GM21360 (cell line): ENCODE measurements at regions not wholly inside any gene's neighbourhood (a gene's known extent, or its start where the extent isn't known, plus 50 kb on each side); places are given as distances from the start of the nearest gene placed in this dataset.
"Not testable (repeated sequence)": the region's sequence is repeated elsewhere in the genome, so short reads cannot be mapped to it uniquely, and the experiment has no call there.

ENCODE experiments used
- ATAC-seq: cut with Tn5 transposase; IDR thresholded peaks from one replicate; pipeline ENCODE4 v1.9.1; 2021; ENCODE audit warnings: mild to moderate bottlenecking, moderate library complexity; ENCODE audit not compliant: unreplicated experiment

- ATAC-seq = no peak
Observed at GRCh38 chr5:89697581-89697980, 712.0 kb downstream of the CETN3 start.

- no peak for ATAC-seq
Observed at GRCh38 chr5:89695371-89695770, 714.2 kb downstream of the CETN3 start.

DNA sequence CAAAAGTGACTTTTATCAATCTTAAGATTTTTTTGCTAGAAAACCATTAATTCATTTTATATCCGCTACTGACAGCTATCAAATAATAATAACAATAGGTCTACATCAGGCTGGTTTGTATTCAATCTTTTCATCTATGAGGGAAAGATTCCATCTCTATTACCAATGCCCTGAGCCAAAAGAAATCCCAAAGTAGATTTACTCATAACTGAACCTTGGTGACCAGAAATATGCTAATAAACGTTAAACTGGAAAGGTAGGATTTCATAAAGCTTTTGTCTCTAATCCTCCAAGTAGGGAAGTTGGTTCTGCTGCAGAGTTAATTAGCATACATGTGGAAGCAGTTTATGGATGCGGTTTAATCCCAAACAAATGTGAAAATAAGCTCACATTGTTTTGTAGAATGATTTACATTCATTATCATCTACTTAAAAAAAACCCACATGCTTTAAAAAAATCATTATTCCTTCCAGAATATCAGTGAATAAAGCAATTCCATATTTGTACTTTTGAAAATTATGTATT is 715.5 kb downstream of the CETN3 start:
- no peak for ATAC-seq

GRCh38 chr5:89690331-89690730 is 719.2 kb downstream of the CETN3 start:
- no peak for ATAC-seq

DNA sequence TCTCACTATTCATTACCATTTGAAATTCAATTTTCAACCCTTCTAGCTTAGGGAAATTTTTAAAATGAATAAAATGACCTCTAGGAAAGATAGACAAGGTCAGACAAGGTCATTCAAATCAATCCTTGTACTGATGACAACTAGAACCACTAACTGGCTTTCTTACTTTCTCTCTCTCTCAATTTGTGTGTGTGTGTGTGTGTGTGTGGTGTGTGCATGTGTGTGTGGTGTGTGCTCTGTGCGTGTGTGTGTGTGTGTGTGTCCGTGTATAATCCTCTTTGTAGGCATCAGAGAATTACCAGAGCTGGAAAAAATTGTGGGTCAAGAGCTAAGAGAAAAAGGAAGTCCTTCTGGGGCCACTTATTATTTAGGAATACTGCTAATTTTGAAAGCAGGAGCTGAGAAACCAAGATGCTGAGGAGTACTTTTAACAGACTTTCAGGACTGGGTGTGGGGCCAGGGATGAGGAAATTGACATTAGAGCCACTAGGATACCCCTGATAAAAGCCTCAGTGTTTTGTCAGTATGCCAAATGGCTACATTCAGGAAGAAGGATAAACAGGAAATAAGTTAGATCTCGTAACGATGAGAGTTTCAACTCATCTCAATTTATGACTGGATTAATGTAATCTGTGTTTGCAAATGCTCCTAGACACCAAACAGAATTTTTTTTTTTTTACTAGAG is 723.3 kb downstream of the CETN3 start:
- ATAC-seq = no peak

GRCh38 chr5:89676634-89677033 is 732.9 kb downstream of the CETN3 start:
- no peak for ATAC-seq

DNA sequence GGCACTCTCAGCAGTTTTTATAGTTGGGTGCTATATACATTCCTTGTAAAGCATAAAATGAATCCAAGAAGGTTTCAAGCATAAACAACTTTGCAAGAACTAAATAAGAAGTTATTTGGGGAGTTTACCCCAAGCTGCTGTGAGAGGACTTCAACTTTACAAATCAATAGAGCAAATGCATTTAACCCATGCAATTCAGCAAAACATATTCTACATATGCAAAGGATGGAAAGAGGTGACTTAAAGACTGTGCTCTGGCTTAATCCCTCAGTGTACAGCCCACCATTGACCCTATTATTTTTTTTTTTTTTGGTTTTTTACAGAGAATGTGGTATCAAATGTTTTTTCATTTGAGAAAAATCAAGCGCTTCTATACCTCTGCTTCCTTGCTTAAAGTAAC is 736.5 kb downstream of the CETN3 start:
- ATAC-seq = no peak

DNA sequence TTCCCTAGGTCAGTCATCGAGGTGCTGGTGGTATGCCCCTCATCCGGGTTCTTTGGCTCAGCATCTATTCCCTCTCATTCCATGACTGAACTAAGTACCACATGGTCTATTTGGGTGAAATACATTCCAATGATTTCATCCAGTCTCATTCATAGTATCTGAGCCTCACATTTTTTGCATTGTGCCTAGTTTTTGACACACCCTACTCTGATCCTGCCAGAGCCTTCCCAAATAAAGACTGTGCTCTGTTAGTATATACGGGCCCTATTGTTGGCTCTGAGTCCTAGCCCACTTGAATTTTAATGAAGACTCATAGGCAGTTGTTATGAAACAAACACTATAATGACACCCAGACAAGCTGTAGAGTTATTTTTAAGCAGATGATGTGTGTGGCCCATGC is 740.7 kb downstream of the CETN3 start:
- ATAC-seq = no peak

- ATAC-seq = no peak
Observed at GRCh38 chr5:89662499-89662898, 747.1 kb downstream of the CETN3 start.

GRCh38 chr5:89638871-89639270 is 755.9 kb upstream of the MEF2C start:
- no peak for ATAC-seq

- not testable (repeated sequence) for ATAC-seq
Observed at GRCh38 chr5:89634176-89634575, 751.2 kb upstream of the MEF2C start.

DNA sequence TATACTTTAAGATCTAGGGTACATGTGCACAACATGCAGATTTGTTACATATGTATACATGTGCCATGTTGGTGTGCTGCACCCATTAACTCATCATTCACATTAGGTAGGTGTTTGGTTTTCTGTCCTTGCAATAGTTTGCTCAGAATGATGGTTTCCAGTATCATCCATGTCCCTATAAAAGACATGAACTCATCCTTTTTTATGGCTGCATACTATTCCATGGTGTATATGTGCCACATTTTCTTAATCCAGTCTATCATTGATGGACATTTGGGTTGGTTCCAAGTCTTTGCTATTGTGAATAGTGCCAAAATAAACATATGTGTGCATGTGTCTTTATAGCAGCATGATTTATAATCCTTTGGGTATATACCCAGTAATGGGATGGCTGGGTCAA is 747.1 kb upstream of the MEF2C start:
- ATAC-seq = not testable (repeated sequence)

- ATAC-seq = no peak
Observed at GRCh38 chr5:89628876-89629635, 746.1 kb upstream of the MEF2C start.

DNA sequence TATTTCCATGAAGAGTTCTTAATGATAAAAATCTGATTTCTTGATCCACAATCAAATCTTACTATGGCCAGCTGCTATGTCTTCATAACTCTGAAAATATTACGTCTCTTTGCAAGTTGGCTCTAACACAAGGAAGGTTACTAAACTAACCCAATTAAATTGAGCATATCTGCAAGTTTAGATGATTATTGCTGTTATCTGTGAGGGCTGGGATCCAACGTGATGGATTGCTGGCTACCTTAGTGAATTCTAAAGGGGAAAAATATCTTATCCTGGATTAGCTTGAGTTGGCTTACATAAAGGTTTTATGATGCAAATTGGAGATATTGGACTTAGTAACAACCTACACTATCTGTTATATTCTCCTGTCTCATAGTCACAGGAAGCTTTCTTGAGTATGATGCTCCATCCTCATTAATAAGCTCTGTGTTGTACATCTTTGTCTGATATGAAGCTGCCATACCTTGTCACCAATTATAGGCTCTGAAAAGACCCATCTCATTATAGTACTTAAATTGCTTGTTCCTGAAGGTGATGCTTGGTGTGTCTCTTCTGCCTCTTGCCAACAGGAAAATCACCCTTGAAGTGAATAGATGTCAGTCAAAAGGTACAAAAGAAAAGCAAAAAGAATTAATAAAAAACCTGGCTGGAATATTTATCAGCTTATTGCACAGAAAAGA is 733.0 kb upstream of the MEF2C start:
- no peak for ATAC-seq

DNA sequence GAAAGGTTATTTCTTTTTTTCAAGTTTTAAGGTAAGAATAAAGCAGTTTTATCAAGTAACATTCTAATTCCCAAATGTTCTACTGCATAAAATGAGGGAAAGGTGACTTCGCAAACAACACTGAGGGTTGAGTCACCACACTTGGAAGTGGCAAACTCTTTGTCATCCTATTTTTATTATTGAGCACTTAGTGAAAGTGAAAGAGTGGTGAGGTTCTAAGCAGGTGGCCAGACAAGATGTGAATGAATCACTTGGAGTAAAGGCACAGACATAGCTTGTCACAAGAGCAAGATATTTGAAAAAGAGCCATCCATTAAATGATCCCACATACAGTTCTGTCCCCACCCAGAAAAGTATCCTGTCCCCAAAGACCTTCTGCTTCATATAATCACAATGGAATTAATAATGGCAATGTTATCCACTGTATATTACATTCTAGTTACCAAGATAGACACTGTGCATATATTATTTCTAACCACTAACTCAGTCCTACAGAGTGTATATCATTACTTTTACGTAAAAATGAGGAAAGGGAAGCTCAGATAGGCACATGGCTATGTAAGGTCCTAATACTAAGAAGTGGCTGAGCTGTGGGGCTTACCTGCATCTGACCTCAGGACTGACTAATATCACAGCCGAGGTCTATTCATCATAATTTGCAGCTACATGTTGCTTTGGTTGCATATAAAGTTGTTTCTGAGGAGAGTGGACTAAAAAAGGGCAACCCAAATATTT is 730.4 kb upstream of the MEF2C start:
- ATAC-seq = peak; percentile 72

DNA sequence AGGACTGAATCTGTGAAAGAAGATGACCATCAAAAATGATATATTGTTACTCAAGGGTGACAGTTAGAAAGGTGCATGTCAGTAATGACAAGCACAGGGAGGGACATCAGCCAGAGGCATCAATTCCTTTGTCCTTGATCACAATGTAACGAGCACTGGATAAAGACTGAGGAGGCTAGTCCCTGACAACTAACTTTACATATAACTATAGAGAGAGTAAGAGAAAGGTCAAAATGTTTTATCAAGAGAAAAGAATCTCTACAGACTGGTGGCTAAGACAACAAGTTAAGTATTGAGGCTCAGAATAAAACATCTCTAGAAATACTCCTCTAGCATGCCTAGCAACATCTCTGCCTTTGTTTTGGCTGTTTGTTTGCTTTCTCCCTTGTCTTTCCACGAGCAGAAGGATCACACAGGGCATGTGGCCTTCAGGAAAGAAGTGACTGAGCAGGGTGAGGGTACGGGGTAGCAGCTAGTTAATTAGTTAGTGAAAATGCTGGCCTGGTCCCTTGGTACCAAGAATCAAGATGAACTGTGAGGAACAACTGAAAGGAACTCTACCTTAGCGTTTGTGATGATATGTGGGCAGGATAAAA is 724.1 kb upstream of the MEF2C start:
- no peak for ATAC-seq

DNA sequence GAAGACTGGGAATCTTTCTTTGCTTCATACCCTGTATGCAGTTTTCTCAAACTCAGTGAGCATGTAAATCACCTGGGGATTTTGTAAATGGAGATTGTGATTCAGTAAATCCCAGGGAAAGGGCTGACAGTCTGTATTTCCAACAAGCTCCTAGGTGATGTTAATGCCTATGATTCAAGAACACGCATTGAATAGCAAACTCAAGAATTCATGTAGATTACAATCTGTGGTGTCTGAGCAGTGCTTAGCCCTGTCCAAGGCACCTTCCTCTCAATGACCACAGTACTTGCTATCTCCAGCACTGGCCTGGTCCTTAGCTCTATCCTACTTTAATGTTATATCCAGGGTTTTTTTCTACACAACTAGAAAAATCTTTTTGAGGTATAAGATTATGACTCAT is 721.4 kb upstream of the MEF2C start:
- no peak for ATAC-seq

DNA sequence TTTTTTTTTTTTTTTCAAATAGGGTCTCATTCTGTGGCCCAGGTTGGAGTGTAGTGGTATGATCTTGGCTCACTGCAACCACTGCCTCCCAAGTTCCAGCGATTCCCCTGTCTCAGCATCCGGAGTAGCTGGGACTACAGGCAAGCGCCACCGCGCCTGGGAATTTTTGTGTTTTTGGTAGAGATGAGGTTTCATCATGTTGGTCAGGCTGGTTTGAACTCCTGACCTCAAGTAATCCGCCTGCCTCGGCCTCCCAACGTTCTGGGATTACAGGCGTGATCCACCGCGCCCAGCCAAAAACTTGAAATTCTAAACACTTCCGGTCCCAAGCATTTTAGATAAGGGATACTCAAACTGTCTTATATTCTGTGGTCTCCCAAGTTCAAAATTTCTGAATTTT is 718.9 kb upstream of the MEF2C start:
- ATAC-seq = no peak

DNA sequence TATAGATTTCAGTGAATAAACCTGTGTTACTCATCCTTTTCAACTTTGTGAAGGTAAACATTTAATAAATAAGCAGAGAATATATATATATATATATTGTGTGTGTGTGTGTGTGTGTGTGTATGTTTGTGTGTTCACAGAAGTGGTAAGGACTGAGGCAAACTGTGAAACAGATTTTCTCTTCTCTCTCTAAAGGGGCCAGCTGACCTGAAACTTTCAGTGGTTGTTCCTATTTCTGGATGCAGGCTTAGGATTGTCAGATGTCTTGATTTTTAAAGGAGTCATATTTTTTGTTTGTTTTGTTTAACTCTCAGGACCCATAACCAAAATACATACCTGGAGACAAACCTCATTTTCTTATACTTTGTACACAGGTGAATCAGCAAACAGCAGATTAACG is 714.9 kb upstream of the MEF2C start:
- ATAC-seq = no peak

- ATAC-seq = no peak
Observed at GRCh38 chr5:89596821-89597220, 713.8 kb upstream of the MEF2C start.

- ATAC-seq = no peak
Observed at GRCh38 chr5:89595056-89595455, 712.1 kb upstream of the MEF2C start.
